NT2/D1 (cell line): ENCODE measurements at regions not wholly inside any gene's neighbourhood (a gene's known extent, or its start where the extent isn't known, plus 50 kb on each side); places are given as distances from the start of the nearest gene placed in this dataset.

ENCODE experiments used
- SUZ12 ChIP-seq: IDR thresholded peaks from 2 replicates; pipeline ENCODE4 v1.6.1; 2011; ENCODE audit not compliant: insufficient read length, insufficient read depth; ENCODE audit errors: extremely low read depth
- YY1 ChIP-seq: IDR thresholded peaks from 2 replicates; pipeline ENCODE4 v1.6.1; 2011; ENCODE audit not compliant: insufficient read length, insufficient read depth
- ZNF274 ChIP-seq: IDR thresholded peaks from 2 replicates; pipeline ENCODE4 v1.6.1; 2011; ENCODE audit warnings: mild to moderate bottlenecking, low read depth, low read length

DNA sequence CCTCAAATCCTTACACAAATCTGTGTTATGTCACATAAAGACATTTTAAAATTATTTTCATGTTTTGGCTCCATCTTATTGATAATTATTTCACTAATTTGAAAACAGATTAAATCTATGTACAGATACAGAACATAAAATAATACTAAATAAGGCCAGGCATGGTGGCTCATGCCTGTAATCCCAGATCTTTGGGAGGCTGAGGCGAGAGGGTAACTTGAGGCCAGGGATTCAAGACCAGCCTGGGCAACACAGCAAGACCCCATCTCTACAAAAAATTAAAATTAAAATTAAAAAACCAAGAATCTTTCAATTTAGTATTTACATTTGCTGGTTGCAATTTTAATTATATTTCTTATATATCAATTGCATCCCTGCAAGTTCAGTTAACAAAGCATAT, 246.4 kb upstream of the MKLN1 start:
- TF ChIP-seq ZNF274 (no peak), YY1 (no peak), SUZ12 (no peak)
